GM12878 (cell line): ENCODE measurements at regions not wholly inside any gene's neighbourhood (a gene's known extent, or its start where the extent isn't known, plus 50 kb on each side); places are given as distances from the start of the nearest gene placed in this dataset.

ENCODE experiments used
- ATAC-seq: fragments of 200-7000 bp; cut with Tn5 transposase; 3 replicates; pipeline ENCODE4 v1.9.1; 2020; ENCODE audit warnings: mild to moderate bottlenecking, moderate library complexity
- BruUV-seq: library from RNA; stranded (reverse); fragments of 400-500 nt; replicated peaks from 2 replicates; lab custom pipeline; 2021; lab: Mats Ljungman, UMichigan
- CTCF ChIA-PET: fragments of 300-600 bp; sonication (Branson Sonifier 250); formaldehyde crosslinking; extraction: SDS; loops from one replicate; lab custom pipeline; 2021; ENCODE audit warnings: inconsistent platforms; lab: Yijun Ruan, JAX
- POLR2A ChIA-PET: fragments of 350-600 bp; formaldehyde crosslinking; extraction: SDS; loops from one replicate; lab custom pipeline; 2021; ENCODE audit warnings: inconsistent platforms; lab: Charles Lee
- RAD21 ChIA-PET: fragments of 300-600 bp; sonication (Branson Sonifier 250); formaldehyde crosslinking; loops from one replicate; lab custom pipeline; 2023; ENCODE audit warnings: antibody characterized with exemption; ENCODE audit not compliant: unreplicated experiment; lab: Charles Lee
- SMC1A ChIA-PET: fragments of 300-600 bp; sonication (Branson Sonifier 250); formaldehyde crosslinking; loops from one replicate; lab custom pipeline; 2023; ENCODE audit not compliant: unreplicated experiment, uncharacterized antibody; lab: Charles Lee
- DNase-seq: peaks from one replicate; pipeline ENCODE4 v3.0.0-alpha.2; 2011; ENCODE audit warnings: low read depth, low spot score
- FAIRE-seq: peaks from 3 replicates; lab custom pipeline; 2011; peaks lifted over from hg19 to GRCh38; lab: Jason Lieb, UNC
- H2AFZ ChIP-seq: 2 replicates; pipeline ENCODE4 v1.6.0; 2011; ENCODE audit warnings: low read depth, low read length, control low read depth; ENCODE audit not compliant: control insufficient read depth
- H3K27ac ChIP-seq: 2 replicates; pipeline ENCODE4 v1.5.1; 2011; ENCODE audit warnings: control low read depth; ENCODE audit not compliant: control insufficient read depth, insufficient read depth
- H3K27me3 ChIP-seq, 2 experiments: replicated peaks in 1 of 2; 2 replicates each; pipeline versions ENCODE4 v1.6.0 to v1.6.1; 2011; ENCODE audit warnings: low read length in 1 of 2; ENCODE audit not compliant: control insufficient read depth in 2 of 2, insufficient read depth in 2 of 2
- H3K36me3 ChIP-seq, 2 experiments: 2 replicates each; pipeline ENCODE4 v1.5.1; 2011; ENCODE audit warnings: low read length in 1 of 2; ENCODE audit not compliant: control insufficient read depth in 2 of 2, insufficient read depth in 2 of 2
- H3K4me1 ChIP-seq: 2 replicates; pipeline ENCODE4 v1.6.1; 2011; ENCODE audit warnings: mild to moderate bottlenecking, low read length, moderate library complexity, mixed read lengths; ENCODE audit not compliant: control insufficient read depth, insufficient read depth
- H3K4me2 ChIP-seq: 2 replicates; pipeline ENCODE4 v1.6.0; 2011; ENCODE audit warnings: control low read depth; ENCODE audit not compliant: control insufficient read depth, insufficient read depth
- H3K4me3 ChIP-seq: fragments of 200-600 bp; sonication (generic); 2 replicates; pipeline ENCODE4 v1.5.1; 2016
- H3K79me2 ChIP-seq: 2 replicates; pipeline ENCODE4 v1.6.0; 2011; ENCODE audit warnings: low read length; ENCODE audit not compliant: control insufficient read depth, insufficient read depth
- H3K9ac ChIP-seq: 2 replicates; pipeline ENCODE4 v1.8.0; 2011; ENCODE audit warnings: low read length, control low read depth, mixed read lengths; ENCODE audit not compliant: control insufficient read depth, insufficient read depth
- H3K9me3 ChIP-seq: replicated peaks from 3 replicates; pipeline ENCODE4 v1.5.1; 2011; ENCODE audit warnings: mild to moderate bottlenecking, low read length; ENCODE audit not compliant: control insufficient read depth, insufficient read depth
- H4K20me1 ChIP-seq: 2 replicates; pipeline ENCODE4 v1.6.0; 2011; ENCODE audit not compliant: control insufficient read depth, insufficient read depth
- ATF3 ChIP-seq: IDR thresholded peaks from 2 replicates; pipeline ENCODE4 v1.6.1; 2011; ENCODE audit warnings: low read depth, mild to moderate bottlenecking, low read length, moderate library complexity, borderline replicate concordance; ENCODE audit errors: extremely low read depth
- BACH1 ChIP-seq: fragments of 450-650 bp; IDR thresholded peaks from 2 replicates; pipeline ENCODE4 v1.6.1; 2017; ENCODE audit warnings: mild to moderate bottlenecking, borderline replicate concordance
- BCLAF1 ChIP-seq: fragments of 450-650 bp; IDR thresholded peaks from 2 replicates; pipeline ENCODE4 v1.6.1; 2017; ENCODE audit warnings: antibody characterized with exemption, mild to moderate bottlenecking, moderate library complexity
- CHD4 ChIP-seq: fragments of 200-600 bp; sonication (generic); IDR thresholded peaks from 2 replicates; pipeline ENCODE4 v1.6.1; 2016; ENCODE audit warnings: mild to moderate bottlenecking
- CREM ChIP-seq: IDR thresholded peaks from 2 replicates; pipeline ENCODE4 v1.6.1; 2014; ENCODE audit warnings: antibody characterized with exemption, low read depth
- MEF2B ChIP-seq: fragments of 450-650 bp; IDR thresholded peaks from 2 replicates; pipeline ENCODE4 v1.6.1; 2018; ENCODE audit warnings: mild to moderate bottlenecking, moderate library complexity; ENCODE audit not compliant: partially characterized antibody, poor library complexity, severe bottlenecking
- NFXL1 ChIP-seq: fragments of 450-650 bp; IDR thresholded peaks from 2 replicates; pipeline ENCODE4 v1.6.1; 2017; ENCODE audit warnings: antibody characterized with exemption, mild to moderate bottlenecking, borderline replicate concordance
- NR2F1 ChIP-seq: fragments of 450-650 bp; conservative IDR thresholded peaks from 2 replicates; pipeline ENCODE4 v1.6.1; 2017; ENCODE audit warnings: mild to moderate bottlenecking
- PAX8 ChIP-seq: fragments of 450-650 bp; IDR thresholded peaks from 2 replicates; pipeline ENCODE4 v1.6.1; 2017; ENCODE audit warnings: mild to moderate bottlenecking, moderate library complexity
- SRF ChIP-seq, 2 experiments: IDR thresholded peaks; 2 replicates each; pipeline ENCODE4 v1.6.1; 2011; ENCODE audit warnings: low read depth in 2 of 2, low read length in 2 of 2, mild to moderate bottlenecking in 1 of 2, moderate library complexity in 1 of 2
- TAF1 ChIP-seq: IDR thresholded peaks from 2 replicates; pipeline ENCODE4 v1.6.1; 2011; ENCODE audit warnings: mild to moderate bottlenecking, low read depth, low read length, borderline replicate concordance
- ZBTB33 ChIP-seq: fragments of 450-650 bp; IDR thresholded peaks from 2 replicates; pipeline ENCODE4 v1.6.1; 2017; ENCODE audit warnings: mild to moderate bottlenecking
- ZNF274 ChIP-seq: IDR thresholded peaks from one replicate; pipeline ENCODE4 v1.8.0; 2011; ENCODE audit not compliant: insufficient read length, insufficient read depth
- WGBS: methylation state at CpG from one replicate; pipeline ENCODE4 v1.1.6; 2016; ENCODE audit warnings: low lambda C conversion rate; ENCODE audit not compliant: insufficient replicate concordance, insufficient coverage; ENCODE audit errors: missing lambda C conversion rate; 5-methylcytosine and 5-hydroxymethylcytosine counted together
- in situ Hi-C: fragments of 300-500 bp; cut with MboI; formaldehyde crosslinking; loops from 9 replicates; pipeline ENCODE4 v1.14.3; 2018; ENCODE audit warnings: mixed read lengths
- intact Hi-C: fragments of 100-400 bp; cut with micrococcal nuclease; formaldehyde crosslinking; loops from one replicate; pipeline ENCODE4 v1.14.2; 2022; ENCODE audit not compliant: unreplicated experiment

- no peak for TF ChIP-seq BACH1
- no peak for TF ChIP-seq CREM
- no peak for TF ChIP-seq NFXL1
- no peak for TF ChIP-seq BCLAF1
Observed at GRCh38 chr10:63799521-63800300, 278.5 kb downstream of the REEP3 start (continued).

GRCh38 chr10:63801166-63801565 is 280.0 kb downstream of the REEP3 start:
- CTCF ChIA-PET = interaction anchor here (0.8 to 0.9 kb wide), 2 partner anchors 13 to 36 kb away, joined by 3 to 4 read pairs; no protein-coding TSS in a partner anchor
- H2AFZ ChIP-seq = no peak overlapping the region
- H3K27ac ChIP-seq = no peak overlapping the region
- 46% methylated on average over 4 of the region's 4 CpGs for WGBS
- TF ChIP-seq PAX8 = no peak
- no peak for TF ChIP-seq TAF1
- no peak for TF ChIP-seq ATF3
- TF ChIP-seq CHD4 = no peak
- TF ChIP-seq NR2F1 = no peak
- no peak for TF ChIP-seq MEF2B
- no peak for TF ChIP-seq ZBTB33
- no peak for TF ChIP-seq SRF (IDR thresholded peaks at IDR 0.05; ENCODE audit: low read depth in 2 of 2, low read length in 2 of 2)
- TF ChIP-seq ZNF274 = no peak
- TF ChIP-seq BCLAF1 = no peak
- intact Hi-C loops (no loop called here), in situ Hi-C loops (no loop called here)
- no peak overlapping the region for H3K9ac ChIP-seq
- DNase-seq = no peak
- no peaks in the 10 kb centered on the region for H3K36me3 ChIP-seq
- RAD21 ChIA-PET = no interaction called here
- no peak overlapping the region for H3K4me3 ChIP-seq
- no peak overlapping the region for H3K4me2 ChIP-seq
- H3K79me2 ChIP-seq = no peaks in the 10 kb centered on the region
- no TSS peak for BruUV-seq
- H4K20me1 ChIP-seq = no peaks in the 10 kb centered on the region
- FAIRE-seq = no peak
- SMC1A ChIA-PET = interaction anchor here (0.7 kb wide), 1 partner anchor 18 kb away, joined by 3 read pairs; no protein-coding TSS in a partner anchor
- no peaks in the 10 kb centered on the region for H3K4me1 ChIP-seq
- H3K9me3 ChIP-seq = no peaks in the 10 kb centered on the region
- POLR2A ChIA-PET = no interaction called here
- no peak for ATAC-seq
- peaks cover 0 to 2% of the 10 kb centered on the region in 2 experiments; a peak in 1 of 4 replicates for H3K27me3 ChIP-seq
